SK-N-SH (cell line): ENCODE measurements at regions not wholly inside any gene's neighbourhood (a gene's known extent, or its start where the extent isn't known, plus 50 kb on each side); places are given as distances from the start of the nearest gene placed in this dataset.

Source experiments
- CTCF ChIA-PET: fragments of 300-600, 350-600 bp; formaldehyde crosslinking; extraction: SDS; loops from one replicate; lab custom pipeline; 2021; lab: Yijun Ruan, JAX
- POLR2A ChIA-PET: fragments of 350-600 bp; sonication (Branson Sonifier 250); formaldehyde crosslinking; extraction: SDS; loops from one replicate; lab custom pipeline; 2020; ENCODE audit warnings: antibody characterized with exemption, inconsistent platforms; lab: Yijun Ruan, JAX
- DNase-seq: peaks from one replicate; pipeline ENCODE4 v3.0.0; 2012
- H2AFZ ChIP-seq: fragments of 200-600 bp; sonication (generic); 2 replicates; pipeline ENCODE4 v1.8.1; 2016; ENCODE audit warnings: antibody characterized with exemption, mild to moderate bottlenecking, low read depth
- H3F3A ChIP-seq: fragments of 200-600 bp; sonication (generic); replicated peaks from 2 replicates; pipeline ENCODE3; 2016; ENCODE audit warnings: antibody characterized with exemption, mild to moderate bottlenecking; ENCODE audit not compliant: insufficient read depth
- H3K27ac ChIP-seq, 2 experiments: fragments of 200-500 bp in 1 of 2; fragments of 200-600 bp in 1 of 2; sonication (Bioruptor generic) in 1 of 2; sonication (generic), shearing (Covaris generic) in 1 of 2; 2 replicates each; pipeline versions ENCODE4 v1.5.1 to v1.6.1; 2014 to 2016; ENCODE audit warnings: low read depth in 2 of 2, inconsistent platforms in 1 of 2, low read length in 1 of 2, mild to moderate bottlenecking in 1 of 2, mixed read lengths in 1 of 2
- H3K27me3 ChIP-seq: fragments of 200-600 bp; sonication (generic), shearing (Covaris generic); 2 replicates; pipeline ENCODE4 v1.6.1; 2016; ENCODE audit warnings: mixed run types; ENCODE audit not compliant: insufficient read depth
- H3K36me3 ChIP-seq, 2 experiments: fragments of 200-500 bp in 1 of 2; fragments of 200-600 bp in 1 of 2; sonication (Bioruptor generic) in 1 of 2; sonication (generic) in 1 of 2; replicated peaks in 1 of 2; 2 replicates each; pipeline versions ENCODE3 to v1.5.1; 2014 to 2016; ENCODE audit warnings: low read length in 1 of 2, mild to moderate bottlenecking in 1 of 2; ENCODE audit not compliant: insufficient read depth in 2 of 2, control insufficient read depth in 1 of 2
- H3K4me1 ChIP-seq, 2 experiments: fragments of 200-500 bp in 1 of 2; fragments of 200-600 bp in 1 of 2; sonication (Bioruptor generic) in 1 of 2; sonication (generic), shearing (Covaris generic) in 1 of 2; 2 replicates each; pipeline versions ENCODE4 v1.5.1 to v1.6.1; 2014 to 2016; ENCODE audit warnings: low read depth in 1 of 2, low read length in 1 of 2, mixed run types in 1 of 2; ENCODE audit not compliant: insufficient read depth in 2 of 2, control insufficient read depth in 1 of 2
- H3K4me2 ChIP-seq: fragments of 200-600 bp; sonication (generic), shearing (Covaris generic); 2 replicates; pipeline ENCODE4 v1.6.1; 2017; ENCODE audit warnings: mixed run types
- H3K4me3 ChIP-seq, 2 experiments: fragments of 200-500 bp in 1 of 2; fragments of 200-600 bp in 1 of 2; sonication (Bioruptor generic) in 1 of 2; sonication (generic), shearing (Covaris generic) in 1 of 2; 2 replicates each; pipeline versions ENCODE4 v1.5.1 to v1.8.1; 2014 to 2016; ENCODE audit warnings: low read depth in 2 of 2, inconsistent platforms in 1 of 2, low read length in 1 of 2, mild to moderate bottlenecking in 1 of 2, mixed read lengths in 1 of 2, moderate library complexity in 1 of 2
- H3K79me2 ChIP-seq: fragments of 200-600 bp; sonication (generic); 2 replicates; pipeline ENCODE4 v1.8.1; 2017; ENCODE audit warnings: mild to moderate bottlenecking; ENCODE audit not compliant: insufficient read depth
- H3K9ac ChIP-seq: fragments of 200-600 bp; sonication (generic); 2 replicates; pipeline ENCODE4 v1.6.1; 2017; ENCODE audit warnings: mixed run types
- H3K9me2 ChIP-seq: fragments of 200-600 bp; sonication (generic); 2 replicates; pipeline ENCODE4 v1.6.1; 2017; ENCODE audit warnings: mixed run types
- H3K9me3 ChIP-seq: fragments of 200-600 bp; sonication (generic); 2 replicates; pipeline ENCODE4 v1.6.1; 2017; ENCODE audit warnings: mixed run types, mild to moderate bottlenecking, moderate library complexity
- H4K20me1 ChIP-seq: fragments of 200-600 bp; sonication (generic); 2 replicates; pipeline ENCODE4 v1.6.1; 2017; ENCODE audit warnings: mild to moderate bottlenecking, mixed run types; ENCODE audit not compliant: insufficient read depth
- CHD2 ChIP-seq: fragments of 150-350 bp; IDR thresholded peaks from 2 replicates; pipeline ENCODE4 v1.6.1; 2018; ENCODE audit warnings: low read length; ENCODE audit not compliant: partially characterized antibody
- ELF1 ChIP-seq: IDR thresholded peaks from 2 replicates; pipeline ENCODE4 v1.4.0; 2012
- EZH2phosphoT487 ChIP-seq: fragments of 200-600 bp; sonication (generic); IDR thresholded peaks from 2 replicates; pipeline ENCODE4 v1.6.1; 2017; ENCODE audit warnings: low read depth, mixed run types, mild to moderate bottlenecking, antibody characterized with exemption, moderate library complexity, borderline replicate concordance
- FOXM1 ChIP-seq: IDR thresholded peaks from 2 replicates; pipeline ENCODE4 v1.4.0; 2012; ENCODE audit warnings: low read depth, mild to moderate bottlenecking
- GABPA ChIP-seq: IDR thresholded peaks from 2 replicates; pipeline ENCODE4 v1.4.0; 2012; ENCODE audit warnings: low read depth, mild to moderate bottlenecking
- GATA2 ChIP-seq: sonication (generic); formaldehyde crosslinking; IDR thresholded peaks from 2 replicates; pipeline ENCODE4 v1.5.0; 2020; ENCODE audit warnings: mild to moderate bottlenecking, missing genetic modification reagents
- JUND ChIP-seq: IDR thresholded peaks from 2 replicates; pipeline ENCODE4 v1.4.0; 2012
- MXI1 ChIP-seq: IDR thresholded peaks from 2 replicates; pipeline ENCODE4 v1.6.1; 2012; ENCODE audit warnings: mild to moderate bottlenecking, low read depth, low read length, improper control_type of control experiment
- NFIC ChIP-seq: IDR thresholded peaks from 2 replicates; pipeline ENCODE4 v1.4.0; 2012; ENCODE audit warnings: borderline replicate concordance
- POLR2AphosphoS5 ChIP-seq: IDR thresholded peaks from 2 replicates; pipeline ENCODE4 v1.6.1; 2012; ENCODE audit warnings: low read depth, low read length
- RCOR1 ChIP-seq: fragments of 150-350 bp; IDR thresholded peaks from 2 replicates; pipeline ENCODE4 v1.6.1; 2017; ENCODE audit warnings: antibody characterized with exemption, low read length
- RXRA ChIP-seq: IDR thresholded peaks from 2 replicates; pipeline ENCODE4 v1.4.0; 2012; ENCODE audit warnings: low read depth, mild to moderate bottlenecking, borderline replicate concordance
- SIN3A ChIP-seq: IDR thresholded peaks from 2 replicates; pipeline ENCODE4 v1.6.1; 2012; ENCODE audit warnings: low read depth, mild to moderate bottlenecking, low read length, moderate library complexity, borderline replicate concordance
- SMC3 ChIP-seq: IDR thresholded peaks from 2 replicates; pipeline ENCODE4 v1.6.1; 2012; ENCODE audit warnings: low read depth, low read length, improper control_type of control experiment
- TEAD4 ChIP-seq: IDR thresholded peaks from 2 replicates; pipeline ENCODE4 v1.4.0; 2012; ENCODE audit warnings: mild to moderate bottlenecking, borderline replicate concordance; ENCODE audit not compliant: insufficient read depth
- WGBS: methylation state at CpG from one replicate; pipeline ENCODE4 v1.1.6; 2017; ENCODE audit warnings: low lambda C conversion rate; 5-methylcytosine and 5-hydroxymethylcytosine counted together
- TF ChIP-seq, protein P1 (sequence below): IDR thresholded peaks from 2 replicates; pipeline ENCODE4 v1.6.1; 2012; ENCODE audit warnings: mild to moderate bottlenecking, low read depth, low read length, moderate library complexity
- TF ChIP-seq, protein P2 (sequence below): IDR thresholded peaks from 2 replicates; pipeline ENCODE4; 2012
- TF ChIP-seq, protein P3 (sequence below): fragments of 150-350 bp; IDR thresholded peaks from 2 replicates; pipeline ENCODE4 v1.6.1; 2016; ENCODE audit warnings: mild to moderate bottlenecking, low read depth, low read length
- TF ChIP-seq, protein P4 (sequence below): fragments of 150-350 bp; IDR thresholded peaks from 2 replicates; pipeline ENCODE4 v1.6.1; 2017; ENCODE audit warnings: antibody characterized with exemption, low read length, low read depth, borderline replicate concordance

DNA sequence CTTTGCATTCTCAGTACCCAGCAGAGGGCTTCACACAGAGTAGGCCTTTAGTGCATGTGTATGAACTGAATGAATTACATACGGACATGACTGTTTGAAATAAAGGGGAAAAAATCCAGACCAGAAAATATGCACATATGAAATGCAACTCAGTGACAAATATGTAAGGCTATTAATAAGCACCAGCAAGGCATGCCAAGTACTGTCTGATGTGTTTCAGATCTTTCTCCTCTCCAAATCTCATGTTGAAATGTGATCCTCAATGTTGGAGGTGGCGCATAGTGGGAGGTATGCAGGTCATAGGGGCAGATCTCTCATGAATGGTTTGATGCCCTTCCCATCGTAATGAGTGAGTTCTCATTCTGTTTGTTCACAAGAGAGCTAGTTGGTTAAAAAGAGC, 87.3 kb upstream of the TOMM7 start:
- TF ChIP-seq SIN3A: no peak
- no peak for TF ChIP-seq GATA2 (CRISPR knock-in tag)
- no peak for TF ChIP-seq CHD2
- TF ChIP-seq TEAD4: no peak
- TF ChIP-seq, protein P1, sequence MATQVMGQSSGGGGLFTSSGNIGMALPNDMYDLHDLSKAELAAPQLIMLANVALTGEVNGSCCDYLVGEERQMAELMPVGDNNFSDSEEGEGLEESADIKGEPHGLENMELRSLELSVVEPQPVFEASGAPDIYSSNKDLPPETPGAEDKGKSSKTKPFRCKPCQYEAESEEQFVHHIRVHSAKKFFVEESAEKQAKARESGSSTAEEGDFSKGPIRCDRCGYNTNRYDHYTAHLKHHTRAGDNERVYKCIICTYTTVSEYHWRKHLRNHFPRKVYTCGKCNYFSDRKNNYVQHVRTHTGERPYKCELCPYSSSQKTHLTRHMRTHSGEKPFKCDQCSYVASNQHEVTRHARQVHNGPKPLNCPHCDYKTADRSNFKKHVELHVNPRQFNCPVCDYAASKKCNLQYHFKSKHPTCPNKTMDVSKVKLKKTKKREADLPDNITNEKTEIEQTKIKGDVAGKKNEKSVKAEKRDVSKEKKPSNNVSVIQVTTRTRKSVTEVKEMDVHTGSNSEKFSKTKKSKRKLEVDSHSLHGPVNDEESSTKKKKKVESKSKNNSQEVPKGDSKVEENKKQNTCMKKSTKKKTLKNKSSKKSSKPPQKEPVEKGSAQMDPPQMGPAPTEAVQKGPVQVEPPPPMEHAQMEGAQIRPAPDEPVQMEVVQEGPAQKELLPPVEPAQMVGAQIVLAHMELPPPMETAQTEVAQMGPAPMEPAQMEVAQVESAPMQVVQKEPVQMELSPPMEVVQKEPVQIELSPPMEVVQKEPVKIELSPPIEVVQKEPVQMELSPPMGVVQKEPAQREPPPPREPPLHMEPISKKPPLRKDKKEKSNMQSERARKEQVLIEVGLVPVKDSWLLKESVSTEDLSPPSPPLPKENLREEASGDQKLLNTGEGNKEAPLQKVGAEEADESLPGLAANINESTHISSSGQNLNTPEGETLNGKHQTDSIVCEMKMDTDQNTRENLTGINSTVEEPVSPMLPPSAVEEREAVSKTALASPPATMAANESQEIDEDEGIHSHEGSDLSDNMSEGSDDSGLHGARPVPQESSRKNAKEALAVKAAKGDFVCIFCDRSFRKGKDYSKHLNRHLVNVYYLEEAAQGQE: no peak
- no peak for TF ChIP-seq NFIC
- TF ChIP-seq, protein P2, sequence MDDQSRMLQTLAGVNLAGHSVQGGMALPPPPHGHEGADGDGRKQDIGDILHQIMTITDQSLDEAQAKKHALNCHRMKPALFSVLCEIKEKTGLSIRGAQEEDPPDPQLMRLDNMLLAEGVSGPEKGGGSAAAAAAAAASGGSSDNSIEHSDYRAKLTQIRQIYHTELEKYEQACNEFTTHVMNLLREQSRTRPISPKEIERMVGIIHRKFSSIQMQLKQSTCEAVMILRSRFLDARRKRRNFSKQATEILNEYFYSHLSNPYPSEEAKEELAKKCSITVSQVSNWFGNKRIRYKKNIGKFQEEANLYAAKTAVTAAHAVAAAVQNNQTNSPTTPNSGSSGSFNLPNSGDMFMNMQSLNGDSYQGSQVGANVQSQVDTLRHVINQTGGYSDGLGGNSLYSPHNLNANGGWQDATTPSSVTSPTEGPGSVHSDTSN: no peak
- TF ChIP-seq, protein P3, sequence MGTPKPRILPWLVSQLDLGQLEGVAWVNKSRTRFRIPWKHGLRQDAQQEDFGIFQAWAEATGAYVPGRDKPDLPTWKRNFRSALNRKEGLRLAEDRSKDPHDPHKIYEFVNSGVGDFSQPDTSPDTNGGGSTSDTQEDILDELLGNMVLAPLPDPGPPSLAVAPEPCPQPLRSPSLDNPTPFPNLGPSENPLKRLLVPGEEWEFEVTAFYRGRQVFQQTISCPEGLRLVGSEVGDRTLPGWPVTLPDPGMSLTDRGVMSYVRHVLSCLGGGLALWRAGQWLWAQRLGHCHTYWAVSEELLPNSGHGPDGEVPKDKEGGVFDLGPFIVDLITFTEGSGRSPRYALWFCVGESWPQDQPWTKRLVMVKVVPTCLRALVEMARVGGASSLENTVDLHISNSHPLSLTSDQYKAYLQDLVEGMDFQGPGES: no peak
- TF ChIP-seq RCOR1: no peak
- Histone ChIP-seq H3K36me3 (no peaks in the 10 kb centered on the region), H3K4me2 (no peak overlapping the region), H4K20me1 (no peaks in the 10 kb centered on the region), H3K9ac (no peak overlapping the region), H3K4me1 (no peaks in the 10 kb centered on the region), H3F3A (no peaks in the 10 kb centered on the region), H3K79me2 (no peaks in the 10 kb centered on the region), H3K27ac (no peak overlapping the region), H2AFZ (no peak overlapping the region), H3K9me2 (no peaks in the 10 kb centered on the region), H3K4me3 (no peak overlapping the region), H3K27me3 (peaks cover 32% of the 10 kb centered on the region; the same call in 1 of the 2 replicates), H3K9me3 (no peaks in the 10 kb centered on the region)
- CTCF ChIA-PET: no interaction called here
- WGBS: 8% methylated on average over 3 of the region's 3 CpGs
- POLR2A ChIA-PET: no interaction called here
- no peak for DNase-seq

DNA sequence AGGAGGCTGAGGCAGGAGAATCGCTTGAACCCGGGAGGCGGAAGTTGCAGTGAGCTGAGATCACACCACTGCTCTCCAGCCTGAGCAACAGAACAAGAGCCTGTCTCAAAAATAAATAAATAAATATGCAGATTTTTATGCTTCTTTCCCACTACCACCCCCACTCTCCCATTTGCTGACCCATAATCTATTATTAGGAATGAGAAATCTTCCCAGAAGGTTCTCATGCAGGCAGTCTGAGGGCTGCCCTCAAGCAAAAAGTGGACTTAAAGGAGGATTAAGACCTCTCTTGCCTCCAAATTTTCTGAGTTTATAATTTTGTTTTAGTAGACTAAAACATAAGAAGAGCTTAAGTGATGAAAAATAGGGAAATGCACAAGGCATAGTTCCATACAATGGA, 85.2 kb upstream of the TOMM7 start:
- H3K4me2 ChIP-seq: no peak overlapping the region
- H3K79me2 ChIP-seq: no peaks in the 10 kb centered on the region
- H3K27ac ChIP-seq: no peak overlapping the region
- H3K9me3 ChIP-seq: 0 out of 2 replicates have a peak, but pooled peaks cover 7% of the 10 kb centered on the region
- CTCF ChIA-PET: interaction anchor here (0.8 kb wide), 1 partner anchor 347 kb away, joined by 3 read pairs; no protein-coding TSS in a partner anchor
- no peak overlapping the region for H2AFZ ChIP-seq
- 97% methylated on average over 3 of the region's 3 CpGs for WGBS
- H3F3A ChIP-seq: no peaks in the 10 kb centered on the region
- H3K36me3 ChIP-seq: no peaks in the 10 kb centered on the region
- H3K9me2 ChIP-seq: no peaks in the 10 kb centered on the region
- H4K20me1 ChIP-seq: no peaks in the 10 kb centered on the region
- H3K4me1 ChIP-seq: no peaks in the 10 kb centered on the region
- POLR2A ChIA-PET: no interaction called here
- no peak for DNase-seq
- H3K27me3 ChIP-seq: peaks cover 11% of the 10 kb centered on the region; the same call in 1 of the 2 replicates
- H3K4me3 ChIP-seq: no peak overlapping the region
- no peak overlapping the region for H3K9ac ChIP-seq
- no peak for TF ChIP-seq RXRA
- TF ChIP-seq ELF1: no peak
- no peak for TF ChIP-seq JUND
- no peak for TF ChIP-seq EZH2phosphoT487
- no peak for TF ChIP-seq SIN3A
- no peak for TF ChIP-seq MXI1
- TF ChIP-seq FOXM1: no peak
- TF ChIP-seq, protein P4, sequence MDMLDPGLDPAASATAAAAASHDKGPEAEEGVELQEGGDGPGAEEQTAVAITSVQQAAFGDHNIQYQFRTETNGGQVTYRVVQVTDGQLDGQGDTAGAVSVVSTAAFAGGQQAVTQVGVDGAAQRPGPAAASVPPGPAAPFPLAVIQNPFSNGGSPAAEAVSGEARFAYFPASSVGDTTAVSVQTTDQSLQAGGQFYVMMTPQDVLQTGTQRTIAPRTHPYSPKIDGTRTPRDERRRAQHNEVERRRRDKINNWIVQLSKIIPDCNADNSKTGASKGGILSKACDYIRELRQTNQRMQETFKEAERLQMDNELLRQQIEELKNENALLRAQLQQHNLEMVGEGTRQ: no peak
- no peak for TF ChIP-seq TEAD4
- no peak for TF ChIP-seq CHD2
- no peak for TF ChIP-seq SMC3
- TF ChIP-seq GABPA: no peak
- no peak for TF ChIP-seq POLR2AphosphoS5
- no peak for TF ChIP-seq GATA2 (CRISPR knock-in tag)
- no peak for TF ChIP-seq NFIC
